HepG2 (cell line): ENCODE measurements at regions not wholly inside any gene's neighbourhood (a gene's known extent, or its start where the extent isn't known, plus 50 kb on each side); places are given as distances from the start of the nearest gene placed in this dataset.

Experiments used
- ARID3A ChIP-seq: IDR thresholded peaks from 2 replicates; pipeline ENCODE4 v1.6.1; 2012; ENCODE audit warnings: low read depth, low read length, improper control_type of control experiment
- FOXK1 ChIP-seq: sonication (generic); formaldehyde crosslinking; IDR thresholded peaks from 2 replicates; pipeline ENCODE4 v1.4.0; 2020; ENCODE audit warnings: low read depth, missing genetic modification reagents, borderline replicate concordance
- GPN1 ChIP-seq: sonication (generic); formaldehyde crosslinking; IDR thresholded peaks from 2 replicates; pipeline ENCODE4 v1.5.1; 2020; ENCODE audit warnings: missing genetic modification reagents, borderline replicate concordance
- TGIF2 ChIP-seq: IDR thresholded peaks from 2 replicates; pipeline ENCODE4 v1.6.1; 2016; ENCODE audit warnings: control low read depth, missing compliant biosample characterization
- ZFX ChIP-seq: sonication (generic); formaldehyde crosslinking; IDR thresholded peaks from 2 replicates; pipeline ENCODE4 v1.4.0; 2020; ENCODE audit warnings: mild to moderate bottlenecking, low read depth, missing genetic modification reagents, moderate library complexity
- ZMAT5 ChIP-seq: sonication (generic); formaldehyde crosslinking; IDR thresholded peaks from 2 replicates; pipeline ENCODE4 v1.5.0; 2020; ENCODE audit warnings: mild to moderate bottlenecking, low read depth, missing genetic modification reagents, borderline replicate concordance
- ZNF274 ChIP-seq: sonication (generic); formaldehyde crosslinking; IDR thresholded peaks from 2 replicates; pipeline ENCODE4 v1.5.1; 2020; ENCODE audit warnings: mild to moderate bottlenecking, missing genetic modification reagents
- ZNF30 ChIP-seq: sonication (generic); formaldehyde crosslinking; IDR thresholded peaks from 2 replicates; pipeline ENCODE4 v1.5.0; 2020; ENCODE audit warnings: mild to moderate bottlenecking, missing genetic modification reagents
- ZNF329 ChIP-seq: sonication (generic); formaldehyde crosslinking; IDR thresholded peaks from 2 replicates; pipeline ENCODE4 v1.9.0; 2021; ENCODE audit warnings: low read depth, mild to moderate bottlenecking, missing genetic modification reagents
- ZSCAN30 ChIP-seq: sonication (generic); formaldehyde crosslinking; IDR thresholded peaks from 2 replicates; pipeline ENCODE4 v1.5.0; 2020; ENCODE audit warnings: mild to moderate bottlenecking, missing genetic modification reagents
- TF ChIP-seq, protein P1 (sequence below): sonication (generic); formaldehyde crosslinking; IDR thresholded peaks from 2 replicates; pipeline ENCODE4 v1.4.0; 2020; ENCODE audit warnings: missing genetic modification reagents
- TF ChIP-seq, protein P2 (sequence below): sonication (generic); formaldehyde crosslinking; IDR thresholded peaks from 2 replicates; pipeline ENCODE4 v1.4.0; 2020; ENCODE audit warnings: mild to moderate bottlenecking, missing genetic modification reagents
- TF ChIP-seq, protein P3 (sequence below): sonication (generic); formaldehyde crosslinking; IDR thresholded peaks from 2 replicates; pipeline ENCODE4 v1.4.0; 2020; ENCODE audit warnings: missing genetic modification reagents, borderline replicate concordance

DNA sequence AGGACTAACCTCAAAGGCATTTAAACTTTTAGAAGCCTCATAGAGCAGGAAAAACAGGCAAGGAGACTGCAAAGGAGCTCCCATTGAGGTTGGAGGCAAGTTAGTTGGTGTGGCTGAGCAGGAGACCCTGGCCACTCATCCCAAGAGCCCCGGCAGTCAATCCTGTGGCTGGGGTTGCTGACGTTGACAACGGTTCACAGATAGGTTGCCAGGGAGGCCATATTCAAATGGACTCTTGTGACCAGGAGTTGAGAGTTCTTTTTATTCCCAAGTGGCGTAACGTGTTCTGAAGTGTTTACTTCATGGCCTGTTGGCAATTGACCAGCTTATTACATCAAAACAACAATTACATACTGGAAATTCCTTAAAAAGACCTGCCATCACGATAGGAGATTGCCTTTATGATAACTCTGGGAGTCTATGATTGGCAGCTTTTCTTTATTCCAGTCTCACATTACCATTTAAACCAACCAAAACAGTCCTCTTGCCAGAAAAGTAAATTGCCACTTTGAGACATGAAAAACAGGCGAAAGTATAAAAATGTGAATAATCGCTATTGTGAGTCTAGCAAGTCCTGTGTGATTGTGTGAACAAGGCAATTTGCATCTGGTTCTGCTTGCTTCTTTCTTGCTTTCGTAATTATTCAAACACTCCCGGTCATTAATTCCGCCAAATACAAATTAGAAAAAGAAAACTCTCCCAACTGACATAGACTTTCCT, 394.9 kb downstream of the MED10 start (continued):
- TF ChIP-seq, protein P1, sequence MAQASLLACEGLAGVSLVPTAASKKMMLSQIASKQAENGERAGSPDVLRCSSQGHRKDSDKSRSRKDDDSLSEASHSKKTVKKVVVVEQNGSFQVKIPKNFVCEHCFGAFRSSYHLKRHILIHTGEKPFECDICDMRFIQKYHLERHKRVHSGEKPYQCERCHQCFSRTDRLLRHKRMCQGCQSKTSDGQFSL (CRISPR knock-in tag), result no peak
- TF ChIP-seq ZSCAN30 (CRISPR knock-in tag) (no peak), GPN1 (no peak), FOXK1 (CRISPR knock-in tag) (no peak), ARID3A (no peak), TGIF2 (no peak), ZNF30 (no peak), ZNF274 (no peak), ZFX (CRISPR knock-in tag) (no peak), ZMAT5 (no peak), ZNF329 (CRISPR knock-in tag) (no peak)
- TF ChIP-seq, protein P2, sequence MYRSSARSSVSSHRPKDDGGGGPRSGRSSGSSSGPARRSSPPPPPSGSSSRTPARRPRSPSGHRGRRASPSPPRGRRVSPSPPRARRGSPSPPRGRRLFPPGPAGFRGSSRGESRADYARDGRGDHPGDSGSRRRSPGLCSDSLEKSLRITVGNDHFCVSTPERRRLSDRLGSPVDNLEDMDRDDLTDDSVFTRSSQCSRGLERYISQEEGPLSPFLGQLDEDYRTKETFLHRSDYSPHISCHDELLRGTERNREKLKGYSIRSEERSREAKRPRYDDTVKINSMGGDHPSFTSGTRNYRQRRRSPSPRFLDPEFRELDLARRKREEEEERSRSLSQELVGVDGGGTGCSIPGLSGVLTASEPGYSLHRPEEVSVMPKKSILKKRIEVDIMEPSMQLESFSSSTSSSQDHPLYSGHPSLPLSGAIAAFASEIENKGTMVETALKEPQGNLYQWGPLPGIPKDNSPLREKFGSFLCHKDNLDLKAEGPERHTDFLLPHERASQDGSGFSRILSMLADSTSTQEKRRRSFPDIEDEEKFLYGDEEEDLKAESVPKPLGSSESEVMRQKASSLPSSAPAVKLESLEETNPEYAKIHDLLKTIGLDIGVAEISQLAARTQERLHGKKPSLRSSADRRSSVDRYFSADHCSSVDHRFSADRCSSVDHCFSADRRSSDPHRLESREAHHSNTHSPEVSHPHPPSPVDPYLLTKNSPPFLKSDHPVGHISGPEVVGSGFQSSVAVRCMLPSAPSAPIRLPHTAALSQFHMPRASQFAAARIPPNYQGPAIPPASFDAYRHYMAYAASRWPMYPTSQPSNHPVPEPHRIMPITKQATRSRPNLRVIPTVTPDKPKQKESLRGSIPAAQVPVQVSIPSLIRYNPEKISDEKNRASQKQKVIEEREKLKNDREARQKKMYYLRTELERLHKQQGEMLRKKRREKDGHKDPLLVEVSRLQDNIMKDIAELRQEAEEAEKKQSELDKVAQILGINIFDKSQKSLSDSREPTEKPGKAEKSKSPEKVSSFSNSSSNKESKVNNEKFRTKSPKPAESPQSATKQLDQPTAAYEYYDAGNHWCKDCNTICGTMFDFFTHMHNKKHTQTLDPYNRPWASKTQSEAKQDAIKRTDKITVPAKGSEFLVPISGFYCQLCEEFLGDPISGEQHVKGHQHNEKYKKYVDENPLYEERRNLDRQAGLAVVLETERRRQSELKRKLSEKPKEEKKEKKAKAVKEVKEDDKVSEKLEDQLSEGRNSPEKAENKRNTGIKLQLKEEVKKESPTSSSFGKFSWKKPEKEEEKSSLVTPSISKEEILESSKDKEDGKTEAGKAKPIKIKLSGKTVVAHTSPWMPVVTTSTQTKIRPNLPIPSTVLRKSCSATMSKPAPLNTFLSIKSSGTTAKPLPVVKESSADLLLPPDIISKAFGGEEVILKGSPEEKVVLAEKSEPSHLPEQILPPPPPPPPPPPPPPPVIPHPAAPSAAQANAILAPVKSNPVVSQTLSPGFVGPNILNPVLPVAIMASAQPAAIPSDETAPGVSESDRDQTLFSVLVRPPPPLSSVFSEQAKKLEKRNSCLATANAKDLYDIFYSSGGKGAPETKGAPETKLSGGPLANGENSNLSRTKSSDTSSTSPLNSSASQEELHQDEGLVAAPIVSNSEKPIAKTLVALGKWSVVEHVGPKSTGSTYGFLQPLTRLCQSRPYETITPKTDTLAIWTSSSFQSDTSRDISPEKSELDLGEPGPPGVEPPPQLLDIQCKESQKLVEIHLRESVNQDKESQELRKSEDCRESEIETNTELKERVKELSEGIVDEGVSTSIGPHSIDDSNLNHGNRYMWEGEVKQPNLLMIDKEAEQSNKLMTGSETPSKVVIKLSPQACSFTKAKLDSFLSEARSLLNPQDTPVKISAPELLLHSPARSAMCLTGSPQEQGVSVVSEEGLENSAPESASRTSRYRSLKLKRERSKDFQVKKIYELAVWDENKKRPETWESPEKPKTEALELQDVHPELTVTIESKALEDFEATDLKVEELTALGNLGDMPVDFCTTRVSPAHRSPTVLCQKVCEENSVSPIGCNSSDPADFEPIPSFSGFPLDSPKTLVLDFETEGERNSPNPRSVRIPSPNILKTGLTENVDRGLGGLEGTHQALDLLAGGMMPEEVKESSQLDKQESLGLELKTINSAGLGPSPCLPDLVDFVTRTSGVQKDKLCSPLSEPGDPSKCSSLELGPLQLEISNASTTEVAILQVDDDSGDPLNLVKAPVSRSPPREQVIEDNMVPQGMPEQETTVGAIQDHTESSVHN (CRISPR knock-in tag), result no peak
- TF ChIP-seq, protein P3, sequence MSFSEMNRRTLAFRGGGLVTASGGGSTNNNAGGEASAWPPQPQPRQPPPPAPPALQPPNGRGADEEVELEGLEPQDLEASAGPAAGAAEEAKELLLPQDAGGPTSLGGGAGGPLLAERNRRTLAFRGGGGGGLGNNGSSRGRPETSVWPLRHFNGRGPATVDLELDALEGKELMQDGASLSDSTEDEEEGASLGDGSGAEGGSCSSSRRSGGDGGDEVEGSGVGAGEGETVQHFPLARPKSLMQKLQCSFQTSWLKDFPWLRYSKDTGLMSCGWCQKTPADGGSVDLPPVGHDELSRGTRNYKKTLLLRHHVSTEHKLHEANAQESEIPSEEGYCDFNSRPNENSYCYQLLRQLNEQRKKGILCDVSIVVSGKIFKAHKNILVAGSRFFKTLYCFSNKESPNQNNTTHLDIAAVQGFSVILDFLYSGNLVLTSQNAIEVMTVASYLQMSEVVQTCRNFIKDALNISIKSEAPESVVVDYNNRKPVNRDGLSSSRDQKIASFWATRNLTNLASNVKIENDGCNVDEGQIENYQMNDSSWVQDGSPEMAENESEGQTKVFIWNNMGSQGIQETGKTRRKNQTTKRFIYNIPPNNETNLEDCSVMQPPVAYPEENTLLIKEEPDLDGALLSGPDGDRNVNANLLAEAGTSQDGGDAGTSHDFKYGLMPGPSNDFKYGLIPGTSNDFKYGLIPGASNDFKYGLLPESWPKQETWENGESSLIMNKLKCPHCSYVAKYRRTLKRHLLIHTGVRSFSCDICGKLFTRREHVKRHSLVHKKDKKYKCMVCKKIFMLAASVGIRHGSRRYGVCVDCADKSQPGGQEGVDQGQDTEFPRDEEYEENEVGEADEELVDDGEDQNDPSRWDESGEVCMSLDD, result no peak
